Gastroesophageal sphincter (tissue), 4 donors: ENCODE measurements at regions not wholly inside any gene's neighbourhood (a gene's known extent, or its start where the extent isn't known, plus 50 kb on each side); places are given as distances from the start of the nearest gene placed in this dataset.

ENCODE experiments used
- ATAC-seq: fragments of 150-250 bp; one replicate; pipeline ENCODE4 v1.9.1; 2016; ENCODE audit warnings: mild to moderate bottlenecking, moderate library complexity
- H3K27ac ChIP-seq, 4 donors: fragments of 200-600 bp; sonication (generic) in 3 of 4; 1 replicate in 3 of 4; 2 replicates in 1 of 4; pipeline ENCODE4 v1.5.1; 2016 to 2019
- H3K27me3 ChIP-seq: fragments of 200-600 bp; sonication (generic); one replicate; pipeline ENCODE4 v1.5.1; 2019
- H3K36me3 ChIP-seq, 2 donors: fragments of 200-600 bp; sonication (generic); one replicate each; pipeline ENCODE4 v1.5.1; 2019; ENCODE audit warnings: control low read depth in 1 of 2
- H3K4me1 ChIP-seq, 3 donors: fragments of 200-600 bp; sonication (generic); 1 replicate in 2 of 3; 2 replicates in 1 of 3; pipeline ENCODE4 v1.5.1; 2016 to 2019; ENCODE audit warnings: control low read depth in 2 of 3
- H3K4me3 ChIP-seq, 2 donors: fragments of 200-600 bp; sonication (generic); one replicate each; pipeline ENCODE4 v1.5.1; 2019; ENCODE audit warnings: mild to moderate bottlenecking in 1 of 2, moderate library complexity in 1 of 2
- H3K9me3 ChIP-seq, 3 donors: fragments of 200-600 bp; sonication (generic); one replicate each; pipeline ENCODE4 v1.5.1; 2017 to 2019; ENCODE audit warnings: control low read depth in 2 of 3
- CTCF ChIP-seq, 4 experiments: fragments of 200-600 bp in 2 of 4; fragments of 450-650 bp in 2 of 4; sonication (generic) in 1 of 4; IDR thresholded peaks; one replicate each; pipeline ENCODE4 v1.5.1; 2017 to 2019; ENCODE audit warnings: antibody characterized with exemption in 4 of 4, mild to moderate bottlenecking in 2 of 4, moderate library complexity in 2 of 4
- EP300 ChIP-seq: sonication (generic); formaldehyde crosslinking; IDR thresholded peaks from one replicate; pipeline ENCODE4 v1.6.1; 2017; ENCODE audit warnings: antibody characterized with exemption, mild to moderate bottlenecking
- POLR2A ChIP-seq, 2 donors: fragments of 450-650 bp; IDR thresholded peaks; one replicate each; pipeline ENCODE4 v1.6.1; 2017; ENCODE audit warnings: antibody characterized with exemption in 2 of 2, mild to moderate bottlenecking in 2 of 2, moderate library complexity in 1 of 2
- POLR2AphosphoS5 ChIP-seq: sonication (generic); formaldehyde crosslinking; IDR thresholded peaks from one replicate; pipeline ENCODE4 v1.6.1; 2017; ENCODE audit warnings: antibody characterized with exemption
- WGBS, 2 donors: methylation state at CpG; one replicate each; pipeline ENCODE4 v1.1.5; 2018; ENCODE audit warnings: low coverage in 1 of 2; 5-methylcytosine and 5-hydroxymethylcytosine counted together

DNA sequence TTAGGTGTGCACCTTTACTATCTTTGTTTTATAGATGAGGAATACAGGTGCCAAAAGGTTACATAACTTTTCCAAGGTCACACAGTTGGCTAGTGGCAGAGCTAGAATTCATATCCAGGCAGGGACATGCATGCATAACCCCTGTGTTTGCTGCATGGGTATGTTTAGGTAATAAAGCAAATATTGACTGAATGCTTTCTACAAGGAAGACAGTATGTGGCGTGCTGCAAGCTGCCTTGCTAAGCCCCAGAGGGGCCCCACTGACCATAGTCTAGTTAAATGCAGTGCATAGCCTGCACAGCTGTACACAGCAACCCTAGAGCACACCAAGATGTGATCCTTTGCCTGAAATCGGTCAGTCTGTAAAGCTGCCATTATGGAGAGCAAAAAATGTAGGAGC, 320.5 kb upstream of the IGFBP7 start:
- no peaks in the 10 kb centered on the region for H3K4me1 ChIP-seq
- ATAC-seq, result no peak
- 57 to 67% methylated on average over 1 of the region's 2 CpGs for WGBS, 2 donors
- H3K27me3 ChIP-seq, result no peaks in the 10 kb centered on the region
- H3K4me3 ChIP-seq, result no peak overlapping the region
- H3K27ac ChIP-seq, result no peak overlapping the region
- no peaks in the 10 kb centered on the region for H3K36me3 ChIP-seq
- no peak for TF ChIP-seq POLR2AphosphoS5
- TF ChIP-seq CTCF (IDR thresholded peaks at IDR 0.05), result no peak
- TF ChIP-seq POLR2A (IDR thresholded peaks at IDR 0.05), result no peak
- TF ChIP-seq EP300, result no peak
- no peaks in the 10 kb centered on the region for H3K9me3 ChIP-seq

- ATAC-seq, result peak; percentile 50
- no peak overlapping the region for H3K4me3 ChIP-seq
- H3K27ac ChIP-seq, result no peak overlapping the region
- peaks cover 0 to 18% (median 8%) of the 10 kb centered on the region in 3 donors for H3K4me1 ChIP-seq
- 6 to 21% methylated on average over 5 to 10 of the region's 11 CpGs for WGBS, 2 donors
- H3K27me3 ChIP-seq, result no peaks in the 10 kb centered on the region
- H3K36me3 ChIP-seq, result no peaks in the 10 kb centered on the region
- TF ChIP-seq POLR2AphosphoS5, result no peak
- no peak for TF ChIP-seq POLR2A (IDR thresholded peaks at IDR 0.05)
- peak; percentile 42 to 78 (median 66) for TF ChIP-seq CTCF (IDR thresholded peaks at IDR 0.05)
- TF ChIP-seq EP300, result no peak
- H3K9me3 ChIP-seq, result no peaks in the 10 kb centered on the region
Measured at GRCh38 chr4:57426779-57427395, 316.7 kb upstream of the IGFBP7 start.

- Histone ChIP-seq H3K4me3 (no peak overlapping the region), H3K36me3 (no peaks in the 10 kb centered on the region), H3K9me3 (no peaks in the 10 kb centered on the region), H3K4me1 (peaks cover 0 to 18% (median 8%) of the 10 kb centered on the region in 3 donors), H3K27me3 (no peaks in the 10 kb centered on the region), H3K27ac (no peak overlapping the region)
- TF ChIP-seq POLR2A (IDR thresholded peaks at IDR 0.05) (no peak), POLR2AphosphoS5 (no peak), CTCF (IDR thresholded peaks at IDR 0.05) (no peak), EP300 (no peak)
- no peak for ATAC-seq
- 59 to 100% methylated on average over 1 of the region's 1 CpG for WGBS, 2 donors
Measured at GRCh38 chr4:57425610-57426009, 315.4 kb upstream of the IGFBP7 start.

DNA sequence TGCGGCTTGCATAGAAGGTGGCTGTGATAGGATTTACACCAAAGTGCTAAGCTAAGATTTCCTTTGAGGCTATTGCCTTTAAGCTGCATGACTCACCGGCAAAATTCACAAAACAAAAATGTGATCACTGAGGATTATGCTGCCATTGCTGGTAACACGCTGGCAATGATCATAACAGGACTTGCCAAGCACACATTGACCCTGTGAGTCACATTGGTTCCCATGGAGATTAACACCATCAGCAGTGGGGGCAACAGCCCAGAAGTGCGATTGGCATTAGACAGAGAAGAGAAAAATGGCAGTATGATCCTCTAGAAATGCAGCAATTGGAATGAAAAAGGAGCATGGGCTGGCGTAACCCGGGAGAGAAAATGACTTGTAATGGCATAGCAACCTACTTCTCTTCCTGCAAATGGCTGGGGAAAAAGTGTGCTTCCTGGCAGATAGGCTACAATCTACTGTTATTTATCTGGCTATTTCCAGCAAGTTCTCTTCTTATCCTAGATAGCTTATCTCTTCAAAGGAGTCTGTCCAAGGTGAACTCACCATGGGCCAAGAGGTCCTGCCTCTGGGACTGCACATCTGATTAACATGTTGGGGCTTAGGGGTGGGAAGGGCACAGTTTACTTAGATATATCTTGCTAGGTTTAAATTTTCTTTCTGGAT, 314.2 kb upstream of the IGFBP7 start:
- Histone ChIP-seq H3K27me3 (no peaks in the 10 kb centered on the region), H3K9me3 (no peaks in the 10 kb centered on the region), H3K4me3 (no peak overlapping the region), H3K4me1 (peaks cover 0 to 18% (median 8%) of the 10 kb centered on the region in 3 donors), H3K27ac (peak overlapping the region in 3 of 4 donors; percentile 41 to 50 (median 46)), H3K36me3 (no peaks in the 10 kb centered on the region)
- TF ChIP-seq EP300, result no peak
- TF ChIP-seq POLR2AphosphoS5, result peak; percentile 98
- 39 to 46% methylated on average over 4 to 6 of the region's 6 CpGs for whole genome bisulfite sequencing, 2 donors
- peak; percentile 78 for ATAC-seq

DNA sequence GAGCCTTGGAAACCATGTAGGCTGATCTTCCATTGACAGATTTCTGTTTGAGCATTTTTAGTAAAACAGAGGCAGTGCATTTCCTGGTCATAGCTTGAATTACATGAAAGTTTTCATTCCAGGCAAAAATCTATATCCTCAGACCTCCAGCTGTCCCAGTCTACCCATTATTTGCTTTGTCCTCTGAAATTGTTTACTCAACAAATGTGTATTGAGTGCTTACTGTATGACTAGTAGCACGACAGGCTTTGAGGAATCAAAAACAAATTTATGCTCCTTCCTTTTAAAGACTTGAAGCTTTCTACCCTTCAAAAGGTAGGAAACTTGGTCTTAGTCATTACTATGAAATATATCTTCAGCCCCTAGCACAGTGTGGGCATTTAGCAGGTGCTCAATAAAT, 307.9 kb upstream of the IGFBP7 start:
- no peak overlapping the region for H3K27ac ChIP-seq
- H3K4me3 ChIP-seq, result no peak overlapping the region
- no peaks in the 10 kb centered on the region for H3K4me1 ChIP-seq
- no peaks in the 10 kb centered on the region for H3K9me3 ChIP-seq
- 74 to 78% methylated on average over 1 of the region's 1 CpG for WGBS, 2 donors
- H3K27me3 ChIP-seq, result no peaks in the 10 kb centered on the region
- ATAC-seq, result no peak
- no peak for TF ChIP-seq EP300
- TF ChIP-seq POLR2A (IDR thresholded peaks at IDR 0.05), result no peak
- no peak for TF ChIP-seq CTCF (IDR thresholded peaks at IDR 0.05)
- no peak for TF ChIP-seq POLR2AphosphoS5
- no peaks in the 10 kb centered on the region for H3K36me3 ChIP-seq
